GM19452 (cell line): ENCODE measurements at regions not wholly inside any gene's neighbourhood (a gene's known extent, or its start where the extent isn't known, plus 50 kb on each side); places are given as distances from the start of the nearest gene placed in this dataset.

Experiments used
- ATAC-seq: cut with Tn5 transposase; IDR thresholded peaks from one replicate; pipeline ENCODE4 v1.9.1; 2021; ENCODE audit not compliant: unreplicated experiment

GRCh38 chr14:81829447-81829846, 295.8 kb upstream of the SEL1L start:
- no peak for ATAC-seq

- no peak for ATAC-seq
These were observed 297.6 kb upstream of the SEL1L start for GRCh38 chr14:81831128-81831820.

GRCh38 chr14:81834308-81834707, 300.7 kb upstream of the SEL1L start:
- ATAC-seq: no peak

- no peak for ATAC-seq
These were observed 303.7 kb upstream of the SEL1L start for GRCh38 chr14:81837304-81837703.

- no peak for ATAC-seq
These were observed 305.4 kb upstream of the SEL1L start for GRCh38 chr14:81839056-81839455.

- no peak for ATAC-seq
These were observed 307.7 kb upstream of the SEL1L start for GRCh38 chr14:81841346-81841745.

- ATAC-seq: no peak
These were observed 316.1 kb upstream of the SEL1L start for GRCh38 chr14:81849714-81850113.

- no peak for ATAC-seq
These were observed 321.4 kb upstream of the SEL1L start for GRCh38 chr14:81855007-81855406.

GRCh38 chr14:81859046-81859445, 325.4 kb upstream of the SEL1L start:
- ATAC-seq: no peak

- ATAC-seq: no peak
These were observed 334.5 kb upstream of the SEL1L start for GRCh38 chr14:81868172-81868571.

- no peak for ATAC-seq
These were observed 338.1 kb upstream of the SEL1L start for GRCh38 chr14:81871706-81872105.

GRCh38 chr14:81884382-81884781, 350.7 kb upstream of the SEL1L start:
- ATAC-seq: no peak

- ATAC-seq: no peak
These were observed 352.9 kb upstream of the SEL1L start for GRCh38 chr14:81886588-81886987.

GRCh38 chr14:81889529-81889928, 355.9 kb upstream of the SEL1L start:
- ATAC-seq: no peak

- no peak for ATAC-seq
These were observed 356.4 kb upstream of the SEL1L start for GRCh38 chr14:81890020-81890419.

GRCh38 chr14:81903477-81903876, 369.8 kb upstream of the SEL1L start:
- no peak for ATAC-seq

GRCh38 chr14:81927070-81927469, 393.4 kb upstream of the SEL1L start:
- no peak for ATAC-seq

GRCh38 chr14:81931828-81932227, 398.2 kb upstream of the SEL1L start:
- ATAC-seq: no peak

- no peak for ATAC-seq
These were observed 402.7 kb upstream of the SEL1L start for GRCh38 chr14:81936348-81936747.

GRCh38 chr14:81936902-81937301, 403.2 kb upstream of the SEL1L start:
- no peak for ATAC-seq

- no peak for ATAC-seq
These were observed 404.7 kb upstream of the SEL1L start for GRCh38 chr14:81938341-81938740.

GRCh38 chr14:81940651-81941050, 407.0 kb upstream of the SEL1L start:
- ATAC-seq: no peak

- ATAC-seq: no peak
These were observed 408.4 kb upstream of the SEL1L start for GRCh38 chr14:81942071-81942470.
